ENCODE measurements at regions not wholly inside any gene's neighbourhood (a gene's known extent, or its start where the extent isn't known, plus 50 kb on each side); places are given as distances from the start of the nearest gene placed in this dataset.
"Not testable (repeated sequence)": the region's sequence is repeated elsewhere in the genome, so short reads cannot be mapped to it uniquely, and the experiment has no call there.

DNA sequence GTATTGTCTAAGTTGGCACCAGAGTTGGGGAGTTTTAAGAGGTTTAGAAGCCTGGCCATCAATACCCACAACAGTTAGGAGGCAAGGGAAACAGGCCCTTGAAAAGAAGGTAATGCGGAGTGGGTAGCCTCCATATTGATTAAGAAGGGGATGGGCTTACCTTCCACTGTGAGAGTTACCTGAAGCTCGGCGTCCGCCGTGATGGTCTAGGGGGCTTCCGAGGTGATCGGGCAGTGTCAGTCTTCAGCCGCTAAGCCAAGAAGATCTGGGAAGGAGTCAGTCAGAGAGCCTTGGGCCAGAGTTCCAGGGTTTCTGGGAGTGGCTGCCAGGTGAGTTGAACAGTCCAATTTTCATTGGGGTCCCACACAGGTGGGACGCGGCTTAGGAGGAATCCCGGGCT is 1085.8 kb downstream of the PCDH9 start:
- not testable (repeated sequence) for DNase-seq

DNA sequence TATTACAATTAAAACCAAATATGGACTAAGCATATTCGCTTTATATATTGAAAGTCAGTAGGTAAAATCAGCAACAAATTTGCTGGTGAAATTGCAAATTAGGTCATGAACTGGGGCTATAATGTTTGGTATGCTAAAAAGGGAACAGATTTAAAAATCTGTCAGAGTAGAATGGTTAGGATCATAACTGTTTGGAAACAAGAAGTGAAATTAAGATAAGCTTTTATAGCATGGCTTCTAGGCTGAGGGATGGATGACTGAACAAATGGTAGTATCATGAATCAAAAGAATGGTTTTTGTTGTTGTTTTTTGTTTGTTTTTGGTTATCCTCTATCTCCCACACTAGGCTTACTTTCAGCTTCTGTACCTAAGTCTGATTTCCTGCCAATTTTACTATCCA is 1090.4 kb downstream of the PCDH9 start:
- DNase-seq: no peak

DNA sequence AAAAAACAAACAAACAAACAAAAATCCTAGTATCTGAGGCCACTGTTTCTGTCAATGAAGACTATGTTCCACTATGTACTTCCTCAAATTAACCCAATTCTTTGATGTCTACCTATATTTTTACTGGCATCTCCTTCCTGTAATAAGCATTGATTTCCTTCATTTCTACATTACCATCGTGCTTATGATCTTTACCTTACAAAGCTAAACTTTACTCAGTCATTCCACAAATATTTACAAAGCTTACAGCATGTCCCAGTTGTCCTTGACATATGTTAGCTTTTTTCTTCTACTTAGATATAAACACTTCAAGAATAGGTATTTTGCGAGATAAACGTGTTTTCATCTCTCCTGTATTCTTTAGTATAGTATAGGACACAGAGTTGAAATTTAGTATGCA is 1090.9 kb downstream of the PCDH9 start:
- DNase-seq: no peak

DNA sequence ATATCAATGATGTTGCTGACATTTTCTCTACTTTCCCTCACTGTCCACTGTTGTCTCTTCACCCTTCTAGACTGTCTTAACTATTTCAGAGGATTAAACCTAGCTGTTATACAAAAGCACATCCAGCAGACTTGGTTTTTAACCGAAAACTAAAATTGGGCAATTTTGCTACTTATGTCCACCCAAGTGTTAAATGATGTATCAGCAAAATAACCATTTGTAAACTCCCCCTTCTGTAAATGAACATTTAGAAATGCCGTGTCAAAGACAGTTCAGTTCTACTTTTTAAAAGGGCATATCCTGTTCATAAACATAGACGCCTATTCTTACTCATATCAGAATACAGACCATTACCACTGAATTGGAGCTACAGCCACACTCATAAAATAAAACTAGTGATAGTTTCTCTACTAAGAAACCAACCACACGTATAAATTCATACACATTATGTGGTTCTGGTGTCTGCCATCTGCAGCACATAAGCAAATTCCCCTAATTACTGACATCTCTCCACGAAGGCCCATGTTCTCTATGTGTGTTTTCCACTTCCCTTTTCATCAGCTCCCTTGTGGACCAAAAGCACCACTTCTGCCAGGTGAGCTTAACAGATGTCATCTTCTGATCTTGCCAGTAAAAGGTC is 1091.8 kb downstream of the PCDH9 start:
- no peak for DNase-seq

DNA sequence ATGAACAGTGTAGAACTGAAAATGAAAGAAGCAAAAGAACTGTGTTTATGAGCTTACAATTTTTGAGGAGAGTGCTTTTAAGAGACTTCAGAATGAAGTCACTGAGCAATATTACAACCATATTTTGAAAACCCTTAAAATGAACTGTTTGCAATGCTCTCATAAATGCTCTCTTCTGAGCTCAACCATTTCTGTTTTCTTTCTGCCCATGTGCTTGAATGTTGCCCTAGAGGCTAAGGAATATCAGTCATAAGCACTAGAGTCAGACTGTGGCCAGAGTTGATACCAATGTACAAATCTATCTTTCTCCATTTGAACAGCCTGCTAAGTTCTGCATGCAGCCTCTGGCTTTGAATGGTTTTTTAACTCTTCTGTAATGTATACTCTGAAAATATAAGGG is 1092.8 kb downstream of the PCDH9 start:
- no peak for DNase-seq

DNA sequence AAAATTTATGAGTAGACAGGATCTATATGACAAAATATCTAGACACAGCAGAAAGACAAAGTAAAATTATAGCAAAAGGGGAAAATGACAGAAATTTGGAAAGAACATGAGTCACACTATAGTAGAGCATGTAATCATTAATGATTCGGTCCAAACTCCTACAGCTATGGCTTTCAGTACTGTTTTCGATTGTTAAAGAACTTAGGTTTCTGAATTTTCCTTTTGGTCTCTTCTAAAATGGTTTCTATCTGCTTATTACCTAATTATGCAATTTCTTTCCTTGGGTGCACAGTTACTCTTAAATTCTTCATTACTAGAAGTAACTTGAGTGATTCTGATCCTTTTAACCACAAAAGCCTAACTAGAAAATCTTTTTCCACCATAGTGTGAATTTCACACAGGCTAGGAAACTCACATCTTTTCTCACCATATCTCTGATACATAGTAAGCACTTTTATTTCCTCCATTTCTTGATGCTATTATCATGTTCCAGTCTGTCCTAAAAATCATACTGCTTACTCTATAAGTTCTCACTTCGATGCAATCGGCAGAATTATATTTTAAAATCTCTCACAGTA is 1101.4 kb downstream of the PCDH9 start:
- no peak for DNase-seq

DNA sequence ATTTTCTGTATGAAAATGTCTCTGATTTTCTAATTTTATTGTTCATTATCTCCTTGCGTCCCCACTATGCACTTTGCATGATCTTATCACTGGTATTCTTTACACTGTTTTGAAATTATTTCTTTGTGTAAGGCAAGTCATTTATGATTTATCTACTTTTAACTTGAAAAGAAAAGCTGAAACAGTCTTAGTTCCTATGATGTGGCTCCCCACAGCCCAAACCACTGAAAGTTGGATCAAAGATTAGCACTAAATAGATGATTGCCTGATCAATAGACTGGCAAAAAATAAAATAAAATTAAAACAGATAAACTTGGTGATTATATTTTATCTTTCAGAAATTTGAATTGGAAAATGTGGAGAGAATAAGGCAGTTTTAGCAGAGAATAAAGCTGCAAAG is 1101.9 kb downstream of the PCDH9 start:
- DNase-seq: no peak

DNA sequence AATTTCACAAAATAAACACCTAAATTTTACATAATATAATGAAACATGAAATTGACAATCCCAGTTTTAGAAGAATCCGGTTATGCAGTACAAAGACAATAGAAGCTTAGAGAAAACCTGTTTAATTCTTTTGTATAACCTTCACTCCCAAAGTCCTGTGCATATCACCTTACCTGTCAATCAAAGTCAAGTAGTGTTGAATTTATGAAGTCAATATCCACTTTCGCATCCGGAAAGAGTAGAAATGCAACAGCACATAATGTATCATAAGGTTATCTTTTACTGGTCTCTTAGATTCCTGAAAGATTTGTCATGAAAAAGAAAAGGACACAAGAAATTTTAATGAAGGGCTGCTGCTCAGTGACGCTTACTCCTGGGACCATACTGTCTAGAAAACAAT is 1112.6 kb downstream of the PCDH9 start:
- DNase-seq: no peak

DNA sequence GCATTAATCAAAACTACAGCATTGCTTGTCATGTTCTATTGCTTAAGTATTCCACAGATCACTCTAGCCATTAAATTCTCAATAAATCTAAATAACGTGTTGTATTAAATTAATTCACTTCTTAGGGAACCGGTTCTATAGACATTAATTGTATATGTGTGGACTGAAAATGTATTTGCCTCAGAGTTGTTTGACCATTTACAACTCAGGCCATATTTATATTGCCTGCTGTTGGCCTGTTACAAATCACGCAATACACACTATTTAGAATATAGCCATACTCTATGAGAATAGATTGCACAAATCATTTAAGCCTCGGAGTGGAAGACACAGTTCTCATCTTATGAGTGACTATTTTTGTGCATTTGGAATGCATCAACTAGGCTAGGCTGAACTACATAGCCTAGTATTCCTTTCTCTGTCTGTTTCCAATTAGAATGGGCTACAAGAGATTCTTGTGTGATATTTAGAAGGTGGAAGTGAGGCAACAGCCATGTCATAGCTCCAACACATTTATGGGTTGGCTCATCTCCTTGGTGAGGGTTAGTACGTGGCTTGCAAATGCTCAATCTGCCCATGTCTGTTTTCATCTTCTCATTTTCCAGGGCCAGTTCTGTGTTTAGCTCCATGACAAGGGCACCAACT is 1116.1 kb downstream of the PCDH9 start:
- no peak for DNase-seq

DNA sequence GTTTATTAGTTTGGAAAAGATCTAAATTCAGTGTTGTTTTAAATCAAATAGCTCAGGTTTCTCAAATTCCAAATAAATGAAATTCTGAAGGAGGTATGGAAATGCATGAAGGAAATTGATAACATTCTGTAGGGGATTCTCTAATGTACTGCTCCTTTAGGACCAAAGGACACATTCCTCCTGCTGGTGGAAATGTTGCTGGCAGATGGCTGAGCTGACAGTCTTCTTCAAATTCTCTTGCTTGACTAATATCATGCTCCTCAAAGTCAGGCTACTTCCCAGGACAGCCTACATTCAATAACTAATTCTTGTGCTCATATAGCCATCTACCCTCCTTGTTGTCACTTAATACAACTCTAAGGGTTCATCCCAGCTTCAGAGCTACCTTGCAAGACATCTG is 1118.5 kb downstream of the PCDH9 start:
- no peak for DNase-seq

DNA sequence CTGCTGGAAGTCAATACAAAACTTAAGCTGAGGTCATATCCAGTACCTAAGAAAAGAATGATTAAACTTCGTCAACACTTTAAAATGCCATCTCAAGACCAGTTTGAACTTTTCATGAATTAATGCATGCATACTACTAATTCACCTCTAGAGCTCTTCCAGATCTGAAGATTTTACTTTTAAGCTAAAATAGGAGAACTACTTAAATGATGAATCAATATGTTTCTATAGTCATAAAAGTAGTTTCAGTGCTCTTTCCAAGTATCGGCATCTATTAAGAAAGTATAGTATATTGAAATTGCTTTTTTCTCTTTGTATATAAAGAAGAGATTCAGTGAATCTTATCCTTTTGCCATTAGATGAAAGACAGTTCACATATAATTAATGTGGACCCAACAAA is 1123.9 kb downstream of the PCDH9 start:
- no peak for DNase-seq

DNA sequence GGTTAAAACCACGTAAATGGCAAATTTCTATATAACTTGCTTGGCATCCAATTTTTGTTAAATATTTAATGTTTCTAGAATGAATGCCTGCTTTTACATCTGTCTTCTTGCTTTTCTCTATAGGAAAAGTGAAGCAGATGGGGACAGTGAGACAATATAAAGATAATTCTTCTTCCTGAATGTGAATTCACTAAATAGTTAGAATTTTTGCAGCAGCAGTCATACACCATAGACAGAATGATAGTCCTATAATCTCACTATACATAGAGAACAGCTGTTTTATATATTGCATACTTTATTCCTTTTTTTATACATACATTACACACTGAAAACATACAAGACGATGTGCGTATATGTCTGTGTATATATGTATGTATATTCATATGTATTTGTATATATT is 1127.3 kb downstream of the PCDH9 start:
- no peak for DNase-seq

DNA sequence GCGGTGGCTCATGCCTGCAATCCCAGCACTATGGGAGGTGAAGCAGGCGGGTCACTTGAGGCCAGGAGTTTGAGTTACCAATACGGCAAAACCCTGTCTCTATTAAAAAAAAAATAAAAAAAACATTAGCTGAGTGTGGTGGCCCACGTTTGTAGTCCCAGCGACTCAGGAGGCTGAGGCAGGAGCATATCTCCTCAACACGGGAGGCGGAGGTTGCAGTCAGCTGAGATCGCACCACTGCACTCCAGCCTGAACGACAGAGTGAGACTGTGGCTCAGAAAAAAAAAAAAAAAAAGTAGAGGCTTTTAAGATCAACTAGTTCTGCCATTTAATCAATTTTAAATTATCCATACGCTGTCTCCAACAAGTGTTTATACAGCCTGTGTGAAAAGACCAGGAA is 1130.3 kb downstream of the PCDH9 start:
- no peak for DNase-seq

DNA sequence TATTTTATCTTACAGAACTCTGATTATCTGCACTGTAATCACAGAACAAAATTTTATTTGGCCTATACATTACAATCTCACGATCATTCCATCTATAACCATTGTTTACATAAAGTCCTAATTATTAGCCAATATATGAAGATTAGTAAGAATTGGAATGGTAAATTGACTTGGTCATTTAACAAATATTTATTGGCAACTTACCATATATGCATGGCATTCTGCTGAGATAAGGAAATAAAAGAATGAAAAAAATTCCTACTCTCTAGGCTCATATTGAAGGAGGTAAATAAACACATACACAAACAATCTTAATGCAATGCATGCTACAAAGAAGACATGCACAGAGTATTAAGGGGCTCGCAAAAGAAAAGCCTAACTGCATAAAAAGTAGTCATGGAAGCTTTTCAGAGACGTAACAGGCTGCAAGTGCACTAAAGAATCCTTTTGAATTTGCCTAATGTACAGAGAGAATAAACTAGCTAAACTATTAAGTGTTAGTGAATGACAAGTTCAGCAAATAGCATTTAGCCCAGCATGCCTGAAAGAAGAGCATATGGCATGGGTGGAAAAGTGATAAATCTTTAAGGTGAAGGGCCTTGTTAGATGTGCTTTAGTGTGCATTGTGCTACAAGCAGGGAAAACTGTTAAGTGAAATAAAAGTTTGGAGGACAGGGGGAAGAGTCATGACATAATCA is 1131.1 kb downstream of the PCDH9 start:
- DNase-seq: no peak

DNA sequence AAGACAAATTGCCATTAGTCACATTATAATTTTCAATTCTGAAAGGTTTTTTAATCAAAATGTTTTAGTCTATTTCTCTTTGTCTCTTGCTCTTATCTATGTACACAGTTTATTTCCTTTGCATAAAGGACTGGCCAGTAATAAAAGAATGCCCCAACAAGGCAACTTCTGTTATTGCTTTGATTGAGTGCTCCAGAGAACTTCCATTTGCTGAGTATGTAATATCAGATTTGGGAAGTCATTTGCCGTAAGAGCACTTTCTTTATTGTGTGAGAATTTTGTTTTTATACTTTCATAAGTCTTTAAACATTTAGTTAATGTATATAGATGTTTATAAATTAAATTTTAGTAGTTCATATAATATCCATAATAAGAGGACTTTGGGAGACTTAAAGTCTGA is 1140.4 kb downstream of the PCDH9 start:
- no peak for DNase-seq

DNA sequence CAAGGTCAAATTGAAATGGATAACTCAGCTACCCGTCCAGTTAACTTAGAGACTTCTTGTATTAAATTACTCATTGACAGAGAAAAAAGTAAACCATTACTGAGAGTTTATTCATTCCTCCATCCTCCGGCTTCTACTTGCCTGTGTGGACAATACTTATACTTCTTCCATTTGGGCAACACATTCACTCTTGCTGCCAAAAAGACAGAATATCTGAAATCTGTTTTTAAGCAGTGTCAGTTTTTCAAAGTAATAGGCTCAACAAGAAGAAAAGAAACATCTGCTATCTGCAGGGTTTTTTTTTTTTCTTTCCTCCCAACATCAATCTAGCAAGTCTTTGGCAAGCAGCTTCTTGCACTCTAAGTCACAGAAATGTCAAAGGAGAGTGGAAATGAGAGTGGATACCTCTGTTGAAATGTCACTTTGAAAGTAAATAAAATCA is 1142.8 kb downstream of the PCDH9 start:
- no peak for DNase-seq

DNA sequence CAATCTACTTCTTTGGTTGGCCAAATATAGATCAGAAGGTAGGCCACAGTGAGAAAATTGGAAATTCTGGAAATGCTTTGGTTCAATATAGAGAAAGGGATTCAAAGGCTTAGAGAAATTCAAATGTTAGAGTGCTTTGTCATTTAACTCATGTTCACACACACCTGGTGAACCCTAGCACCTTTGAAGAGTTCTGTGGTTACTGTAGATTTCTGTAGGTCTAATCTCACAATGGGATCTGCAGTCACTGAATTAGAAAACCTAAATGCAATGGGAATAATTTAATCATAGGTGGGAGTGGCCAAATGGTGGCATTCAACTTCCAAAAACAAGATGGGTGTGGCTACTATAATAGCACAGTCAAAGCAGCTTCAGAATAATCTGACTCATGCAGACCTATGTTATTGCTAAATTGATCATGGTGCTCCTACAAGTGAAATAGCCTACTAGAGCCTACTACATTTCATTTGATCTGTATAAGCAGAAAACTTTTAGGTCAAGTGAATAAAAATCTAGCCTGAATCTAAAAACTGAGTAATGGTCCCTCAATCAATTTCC is 1152.9 kb downstream of the PCDH9 start:
- DNase-seq: no peak

DNA sequence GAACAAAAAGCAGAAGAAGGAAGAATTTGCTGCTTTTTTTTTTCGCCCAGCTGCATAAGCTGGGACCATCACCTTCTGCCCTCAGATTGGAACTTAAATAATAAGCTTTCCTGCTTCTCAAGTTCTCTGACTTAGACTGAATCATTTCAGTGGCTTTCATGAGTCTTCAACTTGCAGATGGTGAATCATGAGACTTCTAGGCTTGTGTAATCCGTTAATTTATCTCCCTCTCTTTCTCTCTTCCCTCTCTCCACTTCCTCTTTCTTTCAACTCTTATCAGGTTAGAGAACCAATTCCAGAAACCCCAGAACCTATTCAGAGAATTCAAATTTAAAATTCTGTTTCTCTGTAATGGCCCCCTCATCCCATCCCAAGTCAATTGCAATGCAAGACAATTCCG is 1153.7 kb downstream of the PCDH9 start:
- no peak for DNase-seq

DNA sequence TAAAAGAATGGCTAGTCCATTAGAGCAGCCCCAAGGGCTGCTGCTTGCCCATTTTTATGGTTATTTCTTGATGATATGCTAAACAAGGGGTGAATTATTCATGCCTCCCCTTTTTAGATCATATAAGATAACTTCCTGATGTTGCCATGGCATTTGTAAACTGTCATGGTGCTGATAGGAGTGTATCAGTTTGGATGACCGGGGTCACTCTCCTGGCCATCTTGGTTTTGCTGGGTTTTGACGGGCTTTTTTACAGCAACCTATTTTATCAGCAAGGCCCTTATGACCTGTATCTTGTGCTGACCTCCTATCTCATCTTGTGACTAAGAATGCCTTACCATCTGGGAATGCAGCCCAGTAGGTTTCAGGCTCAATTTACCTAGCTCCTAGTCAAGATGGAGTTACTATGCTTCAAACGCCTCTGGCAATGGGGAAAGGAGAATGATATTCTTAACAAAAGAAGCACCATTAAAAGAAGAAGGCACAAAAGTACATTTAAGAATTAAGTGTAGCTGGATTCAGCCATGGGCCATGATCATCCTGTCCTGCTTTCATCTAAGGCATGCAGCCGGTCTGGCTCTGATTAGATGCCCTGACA is 1156.0 kb downstream of the PCDH9 start:
- DNase-seq: no peak

DNA sequence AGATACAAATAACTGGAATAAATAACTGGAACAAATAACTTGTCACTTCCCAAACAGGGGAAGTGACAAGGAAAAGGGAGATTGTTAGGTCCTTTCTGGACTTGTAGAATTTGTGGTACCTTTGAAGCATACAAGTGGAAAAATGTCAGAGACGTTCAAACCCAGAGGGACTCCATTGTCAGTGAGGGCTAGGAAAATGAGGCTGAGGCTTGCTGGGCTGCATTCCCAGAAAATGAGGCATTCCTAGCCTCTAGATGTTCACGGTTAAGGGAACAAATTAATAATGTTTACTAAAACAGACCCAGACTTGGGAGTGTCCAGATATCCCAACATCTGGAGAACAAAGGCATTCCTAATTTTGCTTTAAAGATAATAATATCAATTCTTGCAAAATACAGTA is 1158.0 kb downstream of the PCDH9 start:
- not testable (repeated sequence) for DNase-seq

DNA sequence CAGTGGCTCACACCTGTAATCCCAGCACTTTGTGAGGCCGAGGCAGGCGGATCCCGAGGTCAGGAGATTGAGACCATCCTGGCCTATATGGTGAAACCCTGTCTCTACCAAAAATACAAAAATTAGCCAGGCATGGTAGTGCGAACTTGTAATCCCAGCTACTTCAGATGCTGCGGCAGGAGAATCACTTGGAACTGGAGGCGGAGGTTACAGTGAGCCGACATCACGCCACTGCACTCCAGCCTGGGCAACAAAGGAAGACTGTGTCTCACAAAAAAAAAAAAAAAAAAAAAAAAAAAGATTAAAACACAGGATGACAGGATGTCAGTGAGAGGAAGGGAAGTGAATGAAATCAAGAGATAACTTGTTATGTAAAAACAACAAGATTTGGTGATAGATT is 1158.5 kb downstream of the PCDH9 start:
- no peak for DNase-seq

DNA sequence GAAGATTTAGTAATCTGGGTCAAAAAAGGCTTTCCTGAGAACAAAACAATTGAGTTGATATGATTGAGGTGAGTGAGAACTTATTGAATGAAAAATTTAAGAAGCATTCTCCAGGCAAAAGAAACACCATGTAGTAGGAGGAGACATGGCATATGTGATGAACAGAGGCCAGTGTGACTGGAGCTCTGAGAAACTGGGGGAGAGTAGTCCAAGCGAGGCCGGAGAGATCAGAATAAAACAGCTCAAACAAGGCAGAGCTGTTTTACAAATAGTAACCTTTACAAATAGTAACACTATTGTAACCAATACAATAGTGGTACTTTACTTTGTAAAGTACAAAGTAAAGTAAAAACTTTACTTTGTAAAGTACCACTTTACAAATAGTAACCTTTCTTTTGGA is 1159.1 kb downstream of the PCDH9 start:
- DNase-seq: no peak

DNA sequence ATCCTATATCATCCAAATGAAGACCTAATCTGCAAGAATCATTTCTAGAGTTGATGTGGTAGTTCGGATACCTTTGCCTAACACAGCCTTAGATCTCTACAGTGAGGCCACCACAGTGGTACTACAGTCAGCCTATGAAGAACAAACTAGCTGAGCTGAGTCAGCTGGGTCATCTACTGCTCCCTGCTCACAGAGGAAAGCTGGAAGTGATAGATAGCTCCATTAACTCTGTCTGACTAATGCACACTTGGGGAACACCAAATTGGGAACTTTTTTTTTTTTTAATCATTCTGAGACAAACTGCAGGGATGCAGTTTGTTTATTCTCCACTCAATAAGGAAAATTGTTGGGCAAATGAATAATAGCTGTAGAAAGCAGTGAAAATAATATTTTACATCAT is 1160.6 kb downstream of the PCDH9 start:
- no peak for DNase-seq

Data from NCI-H1436 (cell line).